ENCODE measurements at regions not wholly inside any gene's neighbourhood (a gene's known extent, or its start where the extent isn't known, plus 50 kb on each side); places are given as distances from the start of the nearest gene placed in this dataset.
"Not testable (repeated sequence)": the region's sequence is repeated elsewhere in the genome, so short reads cannot be mapped to it uniquely, and the experiment has no call there.

GRCh38 chr4:49323573-49323940 lies 337.5 kb downstream of the CWH43 start:
- not testable (repeated sequence) for DNase-seq (ENCODE audit: low spot score)
